Tibial nerve (tissue), 4 donors: ENCODE measurements at regions not wholly inside any gene's neighbourhood (a gene's known extent, or its start where the extent isn't known, plus 50 kb on each side); places are given as distances from the start of the nearest gene placed in this dataset.

Source experiments
- EP300 ChIP-seq, 2 donors: sonication (generic); formaldehyde crosslinking; IDR thresholded peaks; one replicate each; pipeline ENCODE4 v1.6.1; 2017; ENCODE audit warnings: antibody characterized with exemption in 2 of 2, mild to moderate bottlenecking in 1 of 2
- POLR2A ChIP-seq, 2 donors: fragments of 450-650 bp; IDR thresholded peaks; one replicate each; pipeline ENCODE4 v1.6.1; 2017; ENCODE audit warnings: antibody characterized with exemption in 2 of 2, mild to moderate bottlenecking in 2 of 2, moderate library complexity in 2 of 2
- TF ChIP-seq, protein P1 (sequence below), 5 experiments: fragments of 200-600 bp in 3 of 5; fragments of 450-650 bp in 2 of 5; sonication (generic) in 3 of 5; IDR thresholded peaks; one replicate each; pipeline ENCODE4 v1.5.1; 2016 to 2019; ENCODE audit warnings: antibody characterized with exemption in 5 of 5, mild to moderate bottlenecking in 3 of 5, moderate library complexity in 2 of 5

GRCh38 chr1:114330451-114330983 lies 176.8 kb upstream of the SYT6 start:
- TF ChIP-seq, protein P1, sequence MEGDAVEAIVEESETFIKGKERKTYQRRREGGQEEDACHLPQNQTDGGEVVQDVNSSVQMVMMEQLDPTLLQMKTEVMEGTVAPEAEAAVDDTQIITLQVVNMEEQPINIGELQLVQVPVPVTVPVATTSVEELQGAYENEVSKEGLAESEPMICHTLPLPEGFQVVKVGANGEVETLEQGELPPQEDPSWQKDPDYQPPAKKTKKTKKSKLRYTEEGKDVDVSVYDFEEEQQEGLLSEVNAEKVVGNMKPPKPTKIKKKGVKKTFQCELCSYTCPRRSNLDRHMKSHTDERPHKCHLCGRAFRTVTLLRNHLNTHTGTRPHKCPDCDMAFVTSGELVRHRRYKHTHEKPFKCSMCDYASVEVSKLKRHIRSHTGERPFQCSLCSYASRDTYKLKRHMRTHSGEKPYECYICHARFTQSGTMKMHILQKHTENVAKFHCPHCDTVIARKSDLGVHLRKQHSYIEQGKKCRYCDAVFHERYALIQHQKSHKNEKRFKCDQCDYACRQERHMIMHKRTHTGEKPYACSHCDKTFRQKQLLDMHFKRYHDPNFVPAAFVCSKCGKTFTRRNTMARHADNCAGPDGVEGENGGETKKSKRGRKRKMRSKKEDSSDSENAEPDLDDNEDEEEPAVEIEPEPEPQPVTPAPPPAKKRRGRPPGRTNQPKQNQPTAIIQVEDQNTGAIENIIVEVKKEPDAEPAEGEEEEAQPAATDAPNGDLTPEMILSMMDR (IDR thresholded peaks at IDR 0.05): no peak
- no peak for TF ChIP-seq POLR2A (IDR thresholded peaks at IDR 0.05)
- no peak for TF ChIP-seq EP300 (IDR thresholded peaks at IDR 0.05)
